ENCODE measurements at regions not wholly inside any gene's neighbourhood (a gene's known extent, or its start where the extent isn't known, plus 50 kb on each side); places are given as distances from the start of the nearest gene placed in this dataset.
A peak's percentile ranks its signal among the peaks of the same experiment; 100 is the strongest.
"Not testable (repeated sequence)": the region's sequence is repeated elsewhere in the genome, so short reads cannot be mapped to it uniquely, and the experiment has no call there.

DNA sequence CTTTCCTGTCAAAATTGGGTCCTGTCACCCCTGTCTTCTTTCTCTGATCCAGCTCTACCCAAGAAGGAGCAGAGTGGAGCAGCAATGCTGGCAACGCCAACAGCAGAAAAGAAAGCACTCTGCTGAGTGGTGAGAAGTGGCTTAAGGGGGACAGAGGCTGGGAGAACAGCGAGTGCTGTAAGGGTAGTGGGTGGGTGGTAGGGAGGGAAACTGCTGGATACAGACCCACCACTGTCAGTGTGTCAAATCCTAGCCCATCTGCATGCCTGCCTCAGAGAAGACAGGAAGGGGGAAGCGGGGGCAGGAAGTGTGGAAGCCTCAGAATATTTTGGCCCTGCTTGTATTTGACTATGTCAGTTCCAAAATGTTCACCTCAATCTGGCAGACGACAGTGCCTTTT, 170.4 kb upstream of the MAST4 start:
- DNase-seq: no peak

DNA sequence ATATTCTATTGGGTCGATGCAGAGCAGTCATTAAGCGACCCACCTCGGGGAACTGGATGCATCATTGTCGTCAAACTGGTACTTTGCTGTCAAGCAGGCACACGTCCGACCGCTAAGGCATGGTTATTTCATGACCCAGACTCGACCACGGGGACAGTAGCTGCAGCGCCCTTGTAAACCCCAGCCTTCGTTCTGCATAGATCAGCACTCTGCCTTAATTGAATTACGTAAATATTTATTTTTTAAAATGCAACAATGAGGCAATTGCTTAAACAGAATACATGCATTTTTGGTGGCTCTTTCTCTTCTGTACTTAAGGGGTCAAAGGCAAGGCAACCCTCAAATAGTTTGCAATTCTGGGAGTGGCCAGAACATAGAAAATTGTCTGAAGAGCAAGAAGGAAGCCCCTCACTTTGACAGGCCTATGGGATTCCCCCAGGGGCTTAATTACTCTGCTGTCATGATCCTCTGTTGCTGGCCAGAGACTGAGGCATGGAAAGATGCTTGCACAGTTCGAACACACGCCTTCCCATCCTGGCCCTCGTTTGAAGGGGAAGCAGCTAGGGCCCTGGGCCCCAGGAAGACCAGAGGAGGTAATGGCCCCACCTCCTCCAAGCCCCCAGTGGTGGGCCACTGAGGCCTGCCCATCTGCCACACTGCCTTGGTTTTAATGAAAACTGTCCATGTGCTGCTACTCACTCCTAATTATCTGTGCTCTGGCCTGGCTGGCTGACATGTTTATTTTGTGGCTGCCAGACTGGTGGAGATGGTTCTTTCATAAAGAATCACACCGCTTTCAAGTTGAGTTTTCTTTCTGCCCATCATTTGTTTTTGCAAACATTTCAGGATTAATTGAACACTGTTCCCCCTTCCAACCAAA, 169.7 kb upstream of the MAST4 start:
- no peak for DNase-seq

- no peak for DNase-seq
These were observed 169.1 kb upstream of the MAST4 start for GRCh38 chr5:66427139-66427442.

DNA sequence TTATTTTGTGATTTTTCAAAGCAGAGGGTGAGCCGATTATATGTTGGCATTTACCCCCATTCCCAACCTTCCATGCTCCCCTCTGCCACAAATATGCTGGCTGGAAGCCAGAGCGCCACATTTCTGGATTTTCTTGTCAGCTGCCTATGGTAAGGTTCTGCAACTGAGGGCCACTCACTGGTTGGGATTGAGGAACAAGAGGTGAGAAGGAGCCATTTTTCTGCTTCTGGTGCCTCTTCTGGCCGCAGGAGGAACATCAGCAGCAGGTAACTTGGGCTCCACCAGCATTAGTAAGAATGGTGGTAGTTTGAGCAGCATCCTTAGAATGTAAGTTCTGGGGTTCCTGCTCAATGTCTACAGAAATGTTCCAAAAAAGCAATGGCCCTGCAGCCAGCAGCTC, 159.5 kb upstream of the MAST4 start:
- no peak for DNase-seq

GRCh38 chr5:66438087-66438486, 158.1 kb upstream of the MAST4 start:
- DNase-seq: no peak

DNA sequence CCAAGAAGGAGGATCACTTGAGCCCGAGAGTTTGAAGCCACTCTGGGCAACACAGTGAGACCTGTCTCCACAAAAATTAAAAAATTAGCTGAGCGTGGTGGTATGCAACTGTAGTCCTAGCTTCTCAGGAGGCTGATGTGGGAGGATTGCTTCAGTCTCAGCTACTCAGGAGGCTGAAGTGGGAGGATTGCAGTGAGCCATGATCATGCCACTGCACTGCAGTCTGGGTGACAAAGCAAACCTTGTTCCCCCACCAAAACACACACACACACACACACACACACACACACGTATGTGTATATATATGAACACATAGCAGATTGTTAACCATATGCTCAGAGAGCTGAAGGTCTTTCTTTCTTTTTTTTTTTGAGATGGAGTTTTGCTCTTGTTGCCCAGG, 157.5 kb upstream of the MAST4 start:
- no peak for DNase-seq

DNA sequence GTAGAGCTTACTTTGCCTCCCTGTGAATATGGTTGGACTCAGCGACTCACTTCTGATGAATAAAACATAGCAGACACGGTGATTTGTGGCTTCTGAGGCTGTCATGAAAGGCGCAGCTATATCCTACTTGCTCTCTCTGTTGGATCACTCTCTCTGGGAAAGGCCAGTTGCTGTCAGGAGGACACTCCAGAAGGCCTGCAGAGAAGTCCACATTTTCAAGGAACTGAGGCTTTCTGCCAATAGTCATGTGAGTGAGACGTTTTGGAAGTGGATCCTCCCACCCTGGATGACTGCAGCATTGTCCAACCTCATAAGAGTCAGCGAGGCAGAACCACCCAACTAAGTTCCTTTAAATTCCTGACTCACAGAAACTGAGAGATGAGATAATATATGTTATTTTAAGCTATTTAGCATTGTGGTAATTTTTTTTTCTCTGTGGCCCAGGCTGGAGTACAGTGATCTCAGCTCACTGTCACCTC, 156.0 kb upstream of the MAST4 start:
- peak; percentile 48 for DNase-seq

DNA sequence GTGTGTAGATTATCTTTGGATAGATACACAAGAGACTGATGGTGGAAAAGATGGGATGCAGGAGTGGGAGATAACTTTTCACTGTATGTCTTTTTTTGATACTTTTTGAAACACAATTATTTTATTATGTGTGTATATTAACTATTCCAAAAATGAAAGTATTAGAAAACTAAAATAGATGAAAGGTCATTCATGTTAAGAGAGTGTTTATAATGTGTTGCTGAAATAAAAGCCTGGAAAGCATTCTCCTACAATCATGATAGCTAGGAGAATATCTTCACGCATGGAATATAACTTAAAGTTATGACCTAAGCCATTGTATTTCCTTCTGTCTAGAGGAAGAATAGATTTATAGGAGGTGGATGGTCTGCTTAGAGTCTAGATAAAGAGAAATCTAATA, 154.8 kb upstream of the MAST4 start:
- no peak for DNase-seq

- DNase-seq: no peak
These were observed 153.2 kb upstream of the MAST4 start for GRCh38 chr5:66442951-66443445.

DNA sequence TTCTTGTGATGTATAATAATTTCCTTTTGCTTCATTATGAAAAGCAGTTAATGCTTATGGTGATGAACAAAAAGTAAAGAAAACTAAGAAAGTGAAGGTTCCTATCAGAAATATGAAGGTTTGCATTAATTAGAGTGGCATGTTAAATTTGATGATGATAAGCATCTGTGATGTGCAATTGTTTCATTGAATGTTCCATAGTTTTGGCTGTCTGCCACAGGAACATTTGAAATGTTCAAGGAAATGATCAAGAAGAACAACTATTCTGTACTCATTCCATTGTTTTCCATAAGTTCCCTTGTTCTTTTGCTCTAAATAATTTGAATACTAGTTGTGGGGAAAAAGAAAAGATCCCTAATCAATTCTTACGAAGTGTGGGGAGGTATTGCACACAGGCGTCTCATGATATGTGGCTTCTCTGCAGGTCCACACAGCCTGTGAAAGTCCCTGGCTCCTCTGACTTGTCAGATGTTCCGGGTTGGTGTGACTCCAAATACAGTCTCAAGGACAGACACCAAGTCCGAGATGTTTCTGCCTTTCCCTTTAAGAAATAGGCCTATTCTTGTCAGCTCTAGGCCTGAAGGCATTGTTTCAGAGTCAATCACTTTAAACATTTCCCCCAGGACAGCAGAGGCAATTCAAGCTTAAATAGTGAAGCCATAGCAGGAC, 152.6 kb upstream of the MAST4 start:
- no peak for DNase-seq

DNA sequence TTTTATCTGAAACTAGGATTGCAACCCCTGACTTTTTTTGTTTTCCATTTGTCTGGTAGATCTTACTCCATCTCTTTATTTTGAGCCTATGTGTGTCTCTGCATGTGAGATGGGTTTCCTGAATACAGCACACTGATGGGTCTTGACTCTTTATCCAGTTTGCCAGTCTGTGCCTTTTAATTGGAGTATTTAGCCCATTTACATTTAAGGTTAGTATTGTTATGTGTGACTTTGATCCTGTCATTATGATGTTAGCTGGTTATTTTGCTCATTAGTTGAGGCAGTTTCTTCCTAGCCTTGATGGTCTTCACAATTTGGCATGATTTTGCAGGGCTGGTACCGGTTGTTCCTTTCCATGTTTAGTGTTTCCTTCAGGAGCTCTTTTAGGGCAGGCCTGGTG, 148.1 kb upstream of the MAST4 start:
- not testable (repeated sequence) for DNase-seq

- DNase-seq: no peak
These were observed 146.0 kb upstream of the MAST4 start for GRCh38 chr5:66450237-66450636.

DNA sequence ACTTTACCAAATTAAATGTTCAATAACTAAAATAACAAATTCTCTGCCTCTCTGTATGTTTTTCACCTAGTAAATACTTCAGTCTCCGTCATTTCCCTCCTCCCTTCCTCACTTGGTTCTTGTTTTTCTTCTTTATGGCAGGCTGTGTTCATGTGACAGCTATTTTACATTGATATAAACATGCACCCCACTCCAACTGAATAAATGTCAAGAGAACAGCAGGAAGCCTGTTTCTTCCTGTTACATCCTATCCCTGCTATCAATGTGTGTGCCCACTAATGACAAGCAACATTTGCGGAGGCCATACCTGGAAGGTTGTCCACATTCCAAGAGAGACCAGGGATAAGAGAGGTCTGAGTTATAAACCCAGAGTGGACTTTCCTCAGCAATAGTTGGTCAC, 145.2 kb upstream of the MAST4 start:
- no peak for DNase-seq

- DNase-seq: no peak
These were observed 144.1 kb upstream of the MAST4 start for GRCh38 chr5:66452109-66452508.

DNA sequence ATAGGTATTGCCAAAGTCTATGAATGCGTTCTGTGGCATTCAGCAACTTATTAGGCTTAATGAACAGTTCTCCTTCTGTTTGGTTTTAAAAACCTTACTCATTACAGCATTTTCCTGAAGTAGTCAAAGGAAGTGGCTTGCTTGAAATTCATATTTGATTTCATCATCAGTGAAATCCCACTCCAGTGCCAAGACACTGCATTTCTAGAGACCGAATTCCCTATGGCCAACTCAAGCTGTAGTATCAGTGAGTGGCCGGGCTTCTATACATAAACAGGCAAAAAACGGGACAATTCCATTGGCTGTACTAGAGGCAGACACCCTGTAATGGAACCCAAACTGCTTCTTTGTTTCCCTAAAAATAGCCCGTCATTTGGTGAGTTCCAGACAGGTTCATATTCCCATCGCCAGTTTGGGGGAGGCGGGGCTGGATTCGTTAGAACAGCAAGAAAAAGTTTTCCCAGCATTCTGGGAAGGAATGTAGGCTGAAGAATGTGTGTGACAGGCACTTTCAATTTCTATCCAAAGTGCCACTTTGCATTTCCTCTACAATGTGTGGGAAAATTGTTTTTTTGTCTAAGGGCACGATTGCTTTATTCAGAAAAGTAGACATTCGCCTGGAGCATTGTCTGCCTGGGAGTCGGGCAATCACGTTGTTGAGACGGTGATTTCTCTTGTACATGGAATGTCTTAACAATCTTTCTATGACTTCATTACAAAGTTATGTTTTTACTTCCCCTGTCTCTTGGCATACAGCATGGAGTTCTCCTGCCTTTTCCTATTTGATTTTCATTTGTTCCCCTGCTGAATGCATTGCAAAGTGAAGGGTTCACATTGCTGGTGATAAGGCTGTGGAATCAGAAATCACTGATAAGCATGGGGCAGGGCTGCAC, 141.8 kb upstream of the MAST4 start:
- DNase-seq: no peak

- no peak for DNase-seq
These were observed 136.5 kb upstream of the MAST4 start for GRCh38 chr5:66459728-66460127.

GRCh38 chr5:66467564-66467963, 128.6 kb upstream of the MAST4 start:
- no peak for DNase-seq

GRCh38 chr5:66469684-66470083, 126.5 kb upstream of the MAST4 start:
- no peak for DNase-seq

- no peak for DNase-seq
These were observed 124.2 kb upstream of the MAST4 start for GRCh38 chr5:66472010-66472409.

- no peak for DNase-seq
These were observed 120.5 kb upstream of the MAST4 start for GRCh38 chr5:66475731-66476130.

DNA sequence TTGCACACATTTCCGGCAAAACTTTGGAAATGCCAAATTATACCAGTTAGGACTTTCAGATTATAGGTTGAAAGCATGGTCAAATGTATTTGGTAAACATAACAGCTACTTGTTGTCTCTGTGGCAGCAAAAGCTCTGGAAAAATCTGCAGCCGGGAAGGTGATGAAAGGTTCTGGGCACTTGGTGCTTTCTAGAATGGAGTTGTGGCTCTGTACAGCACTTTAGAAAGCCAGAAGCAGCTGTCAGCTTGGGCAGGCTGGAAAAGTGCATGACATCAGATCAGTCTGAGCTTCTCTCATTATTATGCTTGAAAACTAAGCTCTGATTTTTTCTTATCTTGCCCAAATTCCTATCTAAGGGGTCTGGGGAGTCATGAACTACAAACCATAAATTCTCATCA, 118.6 kb upstream of the MAST4 start:
- no peak for DNase-seq

DNA sequence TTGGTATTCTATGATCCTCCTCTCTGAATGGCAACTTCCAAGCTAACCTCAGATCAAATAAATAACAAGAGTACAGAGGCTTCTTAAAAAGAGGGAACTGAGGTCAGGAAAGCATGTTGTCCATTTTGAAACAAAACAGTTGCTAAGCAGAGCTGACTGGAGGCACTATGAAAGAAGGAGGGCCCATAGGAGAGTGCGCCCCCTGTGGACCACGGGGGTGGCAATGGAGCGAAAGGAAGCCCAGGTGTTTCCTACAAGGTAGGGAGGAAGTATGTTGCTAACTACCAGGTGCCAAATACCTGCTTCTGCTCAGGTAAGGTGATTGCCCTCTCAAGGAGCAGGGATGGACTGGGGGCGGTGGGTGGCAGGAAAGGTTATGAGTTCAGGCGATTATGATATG, 101.8 kb upstream of the MAST4 start:
- no peak for DNase-seq

DNA sequence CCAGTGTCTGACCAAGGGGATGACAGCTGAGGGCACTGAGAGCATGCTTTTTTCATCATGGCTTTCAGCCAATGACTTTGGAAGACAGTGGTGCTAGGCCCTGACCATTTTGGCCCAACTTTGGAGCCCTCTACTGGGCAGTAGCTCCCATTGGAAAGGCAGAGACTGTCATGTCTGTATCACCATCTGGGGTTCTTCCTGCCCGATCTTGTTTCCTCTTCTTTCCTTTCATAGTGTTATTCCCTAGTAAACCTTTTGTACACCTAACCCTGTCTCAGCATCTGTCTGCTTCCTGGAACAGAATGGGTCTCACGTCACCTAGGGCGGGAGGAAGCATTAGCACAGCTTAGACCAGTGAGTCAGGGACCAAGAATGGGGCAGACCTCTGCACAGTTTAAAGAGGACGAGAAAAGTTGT, 97.4 kb upstream of the MAST4 start:
- no peak for DNase-seq

Data from kidney glomerular epithelial cell (primary cell).